GM12878 (cell line): ENCODE measurements at regions not wholly inside any gene's neighbourhood (a gene's known extent, or its start where the extent isn't known, plus 50 kb on each side); places are given as distances from the start of the nearest gene placed in this dataset.

Experiments
- ATAC-seq: fragments of 200-7000 bp; cut with Tn5 transposase; 3 replicates; pipeline ENCODE4 v1.9.1; 2020; ENCODE audit warnings: mild to moderate bottlenecking, moderate library complexity
- BruUV-seq: library from RNA; stranded (reverse); fragments of 400-500 nt; replicated peaks from 2 replicates; lab custom pipeline; 2021; lab: Mats Ljungman, UMichigan
- CTCF ChIA-PET: fragments of 300-600 bp; sonication (Branson Sonifier 250); formaldehyde crosslinking; extraction: SDS; loops from one replicate; lab custom pipeline; 2021; ENCODE audit warnings: inconsistent platforms; lab: Yijun Ruan, JAX
- POLR2A ChIA-PET: fragments of 350-600 bp; formaldehyde crosslinking; extraction: SDS; loops from one replicate; lab custom pipeline; 2021; ENCODE audit warnings: inconsistent platforms; lab: Charles Lee
- RAD21 ChIA-PET: fragments of 300-600 bp; sonication (Branson Sonifier 250); formaldehyde crosslinking; loops from one replicate; lab custom pipeline; 2023; ENCODE audit warnings: antibody characterized with exemption; ENCODE audit not compliant: unreplicated experiment; lab: Charles Lee
- SMC1A ChIA-PET: fragments of 300-600 bp; sonication (Branson Sonifier 250); formaldehyde crosslinking; loops from one replicate; lab custom pipeline; 2023; ENCODE audit not compliant: unreplicated experiment, uncharacterized antibody; lab: Charles Lee
- DNase-seq: peaks from one replicate; pipeline ENCODE4 v3.0.0-alpha.2; 2011; ENCODE audit warnings: low read depth, low spot score
- FAIRE-seq: peaks from 3 replicates; lab custom pipeline; 2011; peaks lifted over from hg19 to GRCh38; lab: Jason Lieb, UNC
- H2AFZ ChIP-seq: 2 replicates; pipeline ENCODE4 v1.6.0; 2011; ENCODE audit warnings: low read depth, low read length, control low read depth; ENCODE audit not compliant: control insufficient read depth
- H3K27ac ChIP-seq: 2 replicates; pipeline ENCODE4 v1.5.1; 2011; ENCODE audit warnings: control low read depth; ENCODE audit not compliant: control insufficient read depth, insufficient read depth
- H3K27me3 ChIP-seq, 2 experiments: replicated peaks in 1 of 2; 2 replicates each; pipeline versions ENCODE4 v1.6.0 to v1.6.1; 2011; ENCODE audit warnings: low read length in 1 of 2; ENCODE audit not compliant: control insufficient read depth in 2 of 2, insufficient read depth in 2 of 2
- H3K36me3 ChIP-seq, 2 experiments: 2 replicates each; pipeline ENCODE4 v1.5.1; 2011; ENCODE audit warnings: low read length in 1 of 2; ENCODE audit not compliant: control insufficient read depth in 2 of 2, insufficient read depth in 2 of 2
- H3K4me1 ChIP-seq: 2 replicates; pipeline ENCODE4 v1.6.1; 2011; ENCODE audit warnings: mild to moderate bottlenecking, low read length, moderate library complexity, mixed read lengths; ENCODE audit not compliant: control insufficient read depth, insufficient read depth
- H3K4me2 ChIP-seq: 2 replicates; pipeline ENCODE4 v1.6.0; 2011; ENCODE audit warnings: control low read depth; ENCODE audit not compliant: control insufficient read depth, insufficient read depth
- H3K4me3 ChIP-seq: fragments of 200-600 bp; sonication (generic); 2 replicates; pipeline ENCODE4 v1.5.1; 2016
- H3K79me2 ChIP-seq: 2 replicates; pipeline ENCODE4 v1.6.0; 2011; ENCODE audit warnings: low read length; ENCODE audit not compliant: control insufficient read depth, insufficient read depth
- H3K9ac ChIP-seq: 2 replicates; pipeline ENCODE4 v1.8.0; 2011; ENCODE audit warnings: low read length, control low read depth, mixed read lengths; ENCODE audit not compliant: control insufficient read depth, insufficient read depth
- H3K9me3 ChIP-seq: replicated peaks from 3 replicates; pipeline ENCODE4 v1.5.1; 2011; ENCODE audit warnings: mild to moderate bottlenecking, low read length; ENCODE audit not compliant: control insufficient read depth, insufficient read depth
- H4K20me1 ChIP-seq: 2 replicates; pipeline ENCODE4 v1.6.0; 2011; ENCODE audit not compliant: control insufficient read depth, insufficient read depth
- ATF7 ChIP-seq: fragments of 450-650 bp; IDR thresholded peaks from 2 replicates; pipeline ENCODE4 v1.6.1; 2016; ENCODE audit warnings: low read depth, mild to moderate bottlenecking
- BCL3 ChIP-seq: IDR thresholded peaks from 2 replicates; pipeline ENCODE4 v1.6.1; 2011; ENCODE audit warnings: borderline replicate concordance, low read depth, mild to moderate bottlenecking, moderate library complexity, low read length; ENCODE audit not compliant: insufficient read depth, poor library complexity, severe bottlenecking
- CHD1 ChIP-seq: IDR thresholded peaks from 2 replicates; pipeline ENCODE4 v1.6.1; 2012; ENCODE audit warnings: low read depth, low read length, improper control_type of control experiment
- CREB1 ChIP-seq: IDR thresholded peaks from 2 replicates; pipeline ENCODE4 v1.6.1; 2012; ENCODE audit warnings: low read depth, mild to moderate bottlenecking, inconsistent platforms
- E2F8 ChIP-seq: fragments of 450-650 bp; IDR thresholded peaks from 2 replicates; pipeline ENCODE4 v1.6.1; 2018; ENCODE audit warnings: mild to moderate bottlenecking, low read depth, moderate library complexity; ENCODE audit not compliant: partially characterized antibody
- HDAC2 ChIP-seq: fragments of 200-600 bp; sonication (generic); IDR thresholded peaks from 2 replicates; pipeline ENCODE4 v1.6.1; 2017
- NBN ChIP-seq: fragments of 450-650 bp; IDR thresholded peaks from 2 replicates; pipeline ENCODE4 v1.6.1; 2016
- PAX8 ChIP-seq: fragments of 450-650 bp; IDR thresholded peaks from 2 replicates; pipeline ENCODE4 v1.6.1; 2017; ENCODE audit warnings: mild to moderate bottlenecking, moderate library complexity
- RCOR1 ChIP-seq: conservative IDR thresholded peaks from 2 replicates; pipeline ENCODE4 v1.6.1; 2012; ENCODE audit warnings: low read depth, low read length, improper control_type of control experiment
- SREBF1 ChIP-seq: IDR thresholded peaks from 2 replicates; pipeline ENCODE4 v1.6.1; 2012; ENCODE audit warnings: mild to moderate bottlenecking, low read length
- TCF12 ChIP-seq: IDR thresholded peaks from 2 replicates; pipeline ENCODE4 v1.6.1; 2011; ENCODE audit warnings: low read depth, mild to moderate bottlenecking, low read length
- TCF7 ChIP-seq: IDR thresholded peaks from 2 replicates; pipeline ENCODE4 v1.6.1; 2014; ENCODE audit warnings: antibody characterized with exemption, borderline replicate concordance
- ZBTB33 ChIP-seq: fragments of 450-650 bp; IDR thresholded peaks from 2 replicates; pipeline ENCODE4 v1.6.1; 2017; ENCODE audit warnings: mild to moderate bottlenecking
- ZNF207 ChIP-seq: fragments of 450-650 bp; IDR thresholded peaks from 2 replicates; pipeline ENCODE4 v1.6.1; 2014; ENCODE audit warnings: antibody characterized with exemption, mild to moderate bottlenecking, borderline replicate concordance
- ZNF24 ChIP-seq: fragments of 450-650 bp; IDR thresholded peaks from 2 replicates; pipeline ENCODE4 v1.6.1; 2017; ENCODE audit warnings: antibody characterized with exemption, mild to moderate bottlenecking
- ZNF384 ChIP-seq: IDR thresholded peaks from 2 replicates; pipeline ENCODE4 v1.6.1; 2012; ENCODE audit warnings: low read depth, mild to moderate bottlenecking, low read length, improper control_type of control experiment, borderline replicate concordance
- WGBS: methylation state at CpG from one replicate; pipeline ENCODE4 v1.1.6; 2016; ENCODE audit warnings: low lambda C conversion rate; ENCODE audit not compliant: insufficient replicate concordance, insufficient coverage; ENCODE audit errors: missing lambda C conversion rate; 5-methylcytosine and 5-hydroxymethylcytosine counted together
- in situ Hi-C: fragments of 300-500 bp; cut with MboI; formaldehyde crosslinking; loops from 9 replicates; pipeline ENCODE4 v1.14.3; 2018; ENCODE audit warnings: mixed read lengths
- intact Hi-C: fragments of 100-400 bp; cut with micrococcal nuclease; formaldehyde crosslinking; loops from one replicate; pipeline ENCODE4 v1.14.2; 2022; ENCODE audit not compliant: unreplicated experiment
- TF ChIP-seq, protein P1 (sequence below), 3 experiments: IDR thresholded peaks in 2 of 3; conservative IDR thresholded peaks in 1 of 3; 2 replicates each; pipeline ENCODE4 v1.5.1; 2011; ENCODE audit warnings: low read depth in 3 of 3, low read length in 3 of 3, mild to moderate bottlenecking in 3 of 3, control low read depth in 2 of 3, moderate library complexity in 2 of 3, inconsistent platforms in 1 of 3, mixed read lengths in 1 of 3; ENCODE audit not compliant: control insufficient read depth in 2 of 3, insufficient read depth in 1 of 3; ENCODE audit errors: extremely low read depth in 1 of 3

- in situ Hi-C loops = no loop called here
- Histone ChIP-seq H4K20me1 (no peaks in the 10 kb centered on the region), H3K4me1 (no peaks in the 10 kb centered on the region), H3K36me3 (no peaks in the 10 kb centered on the region), H2AFZ (no peak overlapping the region), H3K27me3 (no peaks in the 10 kb centered on the region), H3K27ac (no peak overlapping the region)
- WGBS = 45% methylated on average over 10 of the region's 10 CpGs
- no peak for ATAC-seq
- SMC1A ChIA-PET = no interaction called here
- intact Hi-C loops = no loop called here
- no peak for FAIRE-seq
- DNase-seq = no peak
- BruUV-seq = no TSS peak
- POLR2A ChIA-PET = no interaction called here
- TF ChIP-seq TCF12 = no peak
- no peak for TF ChIP-seq SREBF1
- TF ChIP-seq PAX8 = no peak
- TF ChIP-seq CHD1 = no peak
- TF ChIP-seq, protein P1, sequence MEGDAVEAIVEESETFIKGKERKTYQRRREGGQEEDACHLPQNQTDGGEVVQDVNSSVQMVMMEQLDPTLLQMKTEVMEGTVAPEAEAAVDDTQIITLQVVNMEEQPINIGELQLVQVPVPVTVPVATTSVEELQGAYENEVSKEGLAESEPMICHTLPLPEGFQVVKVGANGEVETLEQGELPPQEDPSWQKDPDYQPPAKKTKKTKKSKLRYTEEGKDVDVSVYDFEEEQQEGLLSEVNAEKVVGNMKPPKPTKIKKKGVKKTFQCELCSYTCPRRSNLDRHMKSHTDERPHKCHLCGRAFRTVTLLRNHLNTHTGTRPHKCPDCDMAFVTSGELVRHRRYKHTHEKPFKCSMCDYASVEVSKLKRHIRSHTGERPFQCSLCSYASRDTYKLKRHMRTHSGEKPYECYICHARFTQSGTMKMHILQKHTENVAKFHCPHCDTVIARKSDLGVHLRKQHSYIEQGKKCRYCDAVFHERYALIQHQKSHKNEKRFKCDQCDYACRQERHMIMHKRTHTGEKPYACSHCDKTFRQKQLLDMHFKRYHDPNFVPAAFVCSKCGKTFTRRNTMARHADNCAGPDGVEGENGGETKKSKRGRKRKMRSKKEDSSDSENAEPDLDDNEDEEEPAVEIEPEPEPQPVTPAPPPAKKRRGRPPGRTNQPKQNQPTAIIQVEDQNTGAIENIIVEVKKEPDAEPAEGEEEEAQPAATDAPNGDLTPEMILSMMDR (IDR thresholded peaks at IDR 0.05 in 2 of 3, conservative IDR thresholded peaks at IDR 0.05 in 1 of 3; ENCODE audit: control insufficient read depth in 2 of 3, extremely low read depth in 1 of 3, insufficient read depth in 1 of 3, low read depth in 3 of 3, low read length in 3 of 3) = no peak
- TF ChIP-seq ZNF384 = no peak
- no peak for TF ChIP-seq NBN
- TF ChIP-seq BCL3 = no peak
- TF ChIP-seq CREB1 = no peak
- no peak for TF ChIP-seq RCOR1
- TF ChIP-seq ZNF207 = no peak
- TF ChIP-seq ZNF24 = no peak
- TF ChIP-seq ZBTB33 = no peak
- TF ChIP-seq ATF7 = no peak
- no peak for TF ChIP-seq E2F8
- TF ChIP-seq TCF7 = no peak
- no peak for TF ChIP-seq HDAC2
- TF ChIP-seq, all 136 proteins: peak for 0
- H3K9ac ChIP-seq = no peak overlapping the region
- no peak overlapping the region for H3K4me2 ChIP-seq
- no peaks in the 10 kb centered on the region; the same call in 2 of the 3 replicates for H3K9me3 ChIP-seq
- H3K4me3 ChIP-seq = no peak overlapping the region
- CTCF ChIA-PET = no interaction called here
- H3K79me2 ChIP-seq = no peaks in the 10 kb centered on the region
- RAD21 ChIA-PET = no interaction called here
These were observed 472.4 kb downstream of the PMP22 start for GRCh38 chr17:14792746-14793145.
